Neural progenitor cell (in vitro differentiated cells): ENCODE measurements at regions not wholly inside any gene's neighbourhood (a gene's known extent, or its start where the extent isn't known, plus 50 kb on each side); places are given as distances from the start of the nearest gene placed in this dataset.

ENCODE experiments used
- DNase-seq: peaks from one replicate; pipeline ENCODE4 v3.0.0-alpha.2; 2016; ENCODE audit warnings: low spot score
- H2AFZ ChIP-seq: fragments of 200-600 bp; sonication (generic); replicated peaks from 2 replicates; pipeline ENCODE4 v1.6.1; 2016; ENCODE audit warnings: antibody characterized with exemption
- H3F3A ChIP-seq: fragments of 200-600 bp; sonication (generic); 2 replicates; pipeline ENCODE4 v1.6.1; 2016; ENCODE audit warnings: antibody characterized with exemption, low read depth
- H3K27ac ChIP-seq: fragments of 200-600 bp; sonication (generic); 2 replicates; pipeline ENCODE4 v1.5.1; 2016; ENCODE audit warnings: mild to moderate bottlenecking
- H3K27me3 ChIP-seq: fragments of 200-600 bp; sonication (generic); 2 replicates; pipeline ENCODE4 v1.6.1; 2016; ENCODE audit warnings: mild to moderate bottlenecking, moderate library complexity
- H3K36me3 ChIP-seq: fragments of 200-600 bp; sonication (generic); 2 replicates; pipeline ENCODE4 v1.5.1; 2016
- H3K4me1 ChIP-seq: fragments of 200-600 bp; sonication (generic); 2 replicates; pipeline ENCODE4 v1.6.1; 2016; ENCODE audit warnings: mixed run types
- H3K4me2 ChIP-seq: fragments of 200-600 bp; sonication (generic); 2 replicates; pipeline ENCODE4 v1.6.1; 2016
- H3K4me3 ChIP-seq: fragments of 200-600 bp; sonication (generic); 2 replicates; pipeline ENCODE4 v1.5.1; 2016
- H3K79me2 ChIP-seq: fragments of 200-600 bp; sonication (generic); 2 replicates; pipeline ENCODE4 v1.6.1; 2016; ENCODE audit warnings: low read depth
- H3K9ac ChIP-seq: fragments of 200-600 bp; sonication (generic); 2 replicates; pipeline ENCODE4 v1.6.1; 2016
- H3K9me3 ChIP-seq: fragments of 200-600 bp; sonication (generic); 2 replicates; pipeline ENCODE4 v1.5.1; 2016; ENCODE audit warnings: low read depth
- H4K20me1 ChIP-seq: fragments of 200-600 bp; sonication (generic); 2 replicates; pipeline ENCODE4 v1.6.1; 2016; ENCODE audit warnings: low read depth
- H3K27ac Mint-ChIP-seq: 3 replicates; pipeline ENCODE4 v1.8.0; 2021; ENCODE audit warnings: mixed read lengths
- H3K27me3 Mint-ChIP-seq: 2 replicates; pipeline ENCODE4 v1.8.0; 2022; ENCODE audit warnings: low read depth, mild to moderate bottlenecking, inconsistent platforms, moderate library complexity, mixed read lengths; ENCODE audit not compliant: insufficient read depth
- H3K36me3 Mint-ChIP-seq: 3 replicates; pipeline ENCODE4 v1.8.0; 2021; ENCODE audit warnings: mixed read lengths
- H3K4me1 Mint-ChIP-seq: 3 replicates; pipeline ENCODE4 v1.8.0; 2021; ENCODE audit warnings: mixed read lengths
- H3K4me3 Mint-ChIP-seq: 3 replicates; pipeline ENCODE4 v1.8.0; 2021; ENCODE audit warnings: mild to moderate bottlenecking, moderate library complexity, mixed read lengths
- H3K9me3 Mint-ChIP-seq: 3 replicates; pipeline ENCODE4 v1.8.0; 2020; ENCODE audit warnings: mixed read lengths
- CTCF ChIP-seq: fragments of 200-600 bp; sonication (generic); IDR thresholded peaks from 2 replicates; pipeline ENCODE4 v1.5.1; 2017; ENCODE audit warnings: antibody characterized with exemption, mild to moderate bottlenecking
- EZH2 ChIP-seq: fragments of 200-600 bp; sonication (generic); IDR thresholded peaks from 2 replicates; pipeline ENCODE4 v1.6.1; 2017; ENCODE audit warnings: antibody characterized with exemption, mild to moderate bottlenecking, moderate library complexity
- EZH2phosphoT487 ChIP-seq: fragments of 200-600 bp; sonication (generic); IDR thresholded peaks from 2 replicates; pipeline ENCODE4 v1.6.1; 2017; ENCODE audit warnings: antibody characterized with exemption

DNA sequence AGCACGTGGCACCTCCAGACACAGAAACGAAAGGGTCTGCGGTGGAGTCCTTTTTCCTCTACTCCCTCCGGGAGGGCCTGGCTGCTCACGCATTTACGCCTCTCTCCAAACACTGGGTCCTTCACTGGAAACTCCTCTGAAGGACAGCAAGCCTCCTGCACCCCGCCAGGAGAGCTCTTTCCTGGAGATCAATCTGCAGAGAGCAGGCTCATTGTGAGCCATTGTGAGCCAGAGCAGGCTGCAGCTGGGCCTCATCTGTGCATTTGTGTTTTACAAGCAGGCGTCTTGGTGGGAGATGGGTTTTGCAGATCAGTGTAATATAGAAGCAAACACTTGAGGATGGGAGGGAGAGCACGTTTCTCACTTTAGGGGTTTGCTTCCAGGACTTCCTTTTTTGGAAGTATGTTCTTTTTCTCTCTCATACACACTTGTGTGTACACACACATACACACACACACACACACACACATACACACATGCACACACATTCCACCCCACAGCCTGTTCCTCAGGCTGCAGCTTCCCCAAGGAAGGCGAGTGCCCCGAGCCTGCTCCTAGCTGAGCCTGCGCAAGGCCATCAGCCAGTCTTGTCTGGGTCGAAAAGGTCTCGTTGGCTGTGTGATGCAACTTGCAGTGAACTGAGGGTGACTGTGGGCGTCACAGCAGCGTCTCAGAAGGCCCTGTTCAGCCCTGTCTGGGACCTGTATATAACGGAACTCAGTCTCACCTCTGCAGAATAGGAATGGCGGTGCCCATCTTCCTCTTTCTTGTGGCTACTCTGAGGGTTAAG, 163.5 kb downstream of the GLI2 start:
- no peaks in the 10 kb centered on the region for H3K9me3 Mint-ChIP-seq
- Histone ChIP-seq H3K4me2 (peak overlapping the region; percentile 54), H3F3A (peaks cover 47% of the 10 kb centered on the region), H3K36me3 (no peaks in the 10 kb centered on the region), H3K27me3 (no peaks in the 10 kb centered on the region), H3K27ac (peak overlapping the region; percentile 86), H3K79me2 (peaks cover 64% of the 10 kb centered on the region), H4K20me1 (peaks cover 65% of the 10 kb centered on the region), H3K9ac (no peak overlapping the region), H2AFZ (no peak overlapping the region), H3K9me3 (no peaks in the 10 kb centered on the region), H3K4me3 (no peak overlapping the region), H3K4me1 (peaks cover 61% of the 10 kb centered on the region)
- peak overlapping the region; percentile 25 for H3K4me3 Mint-ChIP-seq
- peaks cover 13% of the 10 kb centered on the region for H3K27me3 Mint-ChIP-seq
- no peak for TF ChIP-seq EZH2phosphoT487
- TF ChIP-seq EZH2, result no peak
- no peak for TF ChIP-seq CTCF
- H3K4me1 Mint-ChIP-seq, result peaks cover 84% of the 10 kb centered on the region
- DNase-seq, result peak; percentile 73
- H3K27ac Mint-ChIP-seq, result peak overlapping the region; percentile 79
- H3K36me3 Mint-ChIP-seq, result peaks cover 6% of the 10 kb centered on the region

DNA sequence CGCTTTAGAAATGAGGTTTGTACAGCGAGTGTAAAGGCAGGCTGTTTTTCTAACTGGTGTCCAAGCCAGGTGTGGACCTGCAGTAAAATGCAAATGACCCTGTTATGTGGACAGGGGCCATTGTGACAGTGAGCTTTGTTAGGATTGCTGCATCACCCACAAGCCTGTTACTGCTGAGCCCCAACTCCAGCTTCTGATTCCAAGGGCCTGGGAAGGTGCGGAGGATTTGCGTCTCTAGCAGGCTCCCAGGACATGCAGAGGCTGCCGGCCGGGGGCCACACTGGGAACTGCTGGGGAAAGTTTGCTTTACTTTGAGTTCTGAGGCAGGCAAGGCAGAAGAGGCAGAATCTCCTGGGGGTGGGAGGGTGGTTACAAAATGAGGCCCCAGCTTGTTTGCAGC, 164.1 kb downstream of the GLI2 start:
- no peaks in the 10 kb centered on the region for H3K27me3 ChIP-seq
- peaks cover 63% of the 10 kb centered on the region for H3K79me2 ChIP-seq
- DNase-seq, result peak; percentile 61
- Mint-ChIP-seq H3K27ac (peak overlapping the region; percentile 79), H3K4me3 (peak overlapping the region; percentile 25), H3K9me3 (no peaks in the 10 kb centered on the region), H3K36me3 (peaks cover 6% of the 10 kb centered on the region), H3K4me1 (peaks cover 85% of the 10 kb centered on the region), H3K27me3 (peaks cover 13% of the 10 kb centered on the region)
- H4K20me1 ChIP-seq, result peaks cover 65% of the 10 kb centered on the region
- no peaks in the 10 kb centered on the region for H3K9me3 ChIP-seq
- peaks cover 41% of the 10 kb centered on the region for H3F3A ChIP-seq
- peak overlapping the region; percentile 54 for H3K4me2 ChIP-seq
- no peak overlapping the region for H2AFZ ChIP-seq
- no peaks in the 10 kb centered on the region for H3K36me3 ChIP-seq
- no peak overlapping the region for H3K4me3 ChIP-seq
- TF ChIP-seq CTCF, result peak; percentile 37
- no peak for TF ChIP-seq EZH2
- peak overlapping the region; percentile 86 for H3K27ac ChIP-seq
- no peak overlapping the region for H3K9ac ChIP-seq
- peaks cover 60% of the 10 kb centered on the region for H3K4me1 ChIP-seq

DNA sequence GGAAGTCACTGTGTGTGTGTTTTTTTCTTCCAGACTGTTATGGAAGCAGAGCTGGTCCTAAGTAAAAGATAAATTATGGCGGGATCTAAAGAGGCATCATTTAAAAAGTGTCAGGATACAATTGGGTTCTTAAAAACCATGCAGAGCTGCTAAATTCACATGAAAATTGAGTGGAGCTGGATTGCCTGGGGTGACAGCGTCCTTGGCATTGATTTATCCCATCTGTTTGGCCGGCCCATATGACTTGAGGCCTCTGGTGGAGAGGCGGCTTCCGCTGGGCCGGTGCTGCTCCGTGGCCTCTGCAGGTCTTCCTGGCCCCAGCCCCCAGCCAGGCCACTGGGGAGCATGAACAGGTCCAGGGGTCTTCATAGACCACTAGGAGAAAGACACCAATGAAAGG, 165.5 kb downstream of the GLI2 start:
- no peak for TF ChIP-seq EZH2
- TF ChIP-seq EZH2phosphoT487, result no peak
- no peak for TF ChIP-seq CTCF
- Mint-ChIP-seq H3K4me3 (no peak overlapping the region), H3K36me3 (peaks cover 3% of the 10 kb centered on the region), H3K4me1 (peaks cover 79% of the 10 kb centered on the region), H3K27ac (peak overlapping the region; percentile 87), H3K9me3 (no peaks in the 10 kb centered on the region), H3K27me3 (peaks cover 13% of the 10 kb centered on the region)
- Histone ChIP-seq H3K9me3 (no peaks in the 10 kb centered on the region), H3K36me3 (no peaks in the 10 kb centered on the region), H3K27ac (no peak overlapping the region), H3F3A (peaks cover 35% of the 10 kb centered on the region), H3K4me1 (peaks cover 47% of the 10 kb centered on the region), H4K20me1 (peaks cover 67% of the 10 kb centered on the region), H3K4me2 (no peak overlapping the region), H3K79me2 (peaks cover 59% of the 10 kb centered on the region), H3K27me3 (no peaks in the 10 kb centered on the region), H3K9ac (no peak overlapping the region), H2AFZ (no peak overlapping the region), H3K4me3 (no peak overlapping the region)
- no peak for DNase-seq
